ENCODE measurements at regions not wholly inside any gene's neighbourhood (a gene's known extent, or its start where the extent isn't known, plus 50 kb on each side); places are given as distances from the start of the nearest gene placed in this dataset.

DNA sequence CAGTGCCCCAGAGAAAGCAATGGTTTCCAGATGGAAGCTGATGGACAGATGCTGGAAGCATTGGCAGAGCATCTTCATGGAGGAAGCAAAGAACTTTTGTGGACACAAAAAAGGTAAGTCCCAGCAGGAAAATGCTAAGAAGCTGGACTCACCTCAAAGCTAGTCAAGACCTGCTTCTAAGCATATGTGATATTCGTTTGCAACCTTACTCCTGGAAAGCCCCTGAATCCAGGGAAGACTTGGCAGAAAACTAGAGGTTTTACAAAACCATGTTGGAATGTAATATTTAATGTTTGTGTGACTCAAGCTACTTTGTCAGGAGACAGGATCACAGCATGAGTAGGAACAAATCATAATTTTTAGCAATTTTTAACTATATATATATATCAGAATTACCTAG lies 288.2 kb downstream of the BCHE start:
- no peaks in the 10 kb centered on the region for H3K4me1 ChIP-seq (ENCODE audit: control insufficient read depth in 1 of 2, insufficient read depth in 2 of 2, low read length in 2 of 2)
- H3K36me3 ChIP-seq (ENCODE audit: control insufficient read depth in 1 of 2, insufficient read depth in 2 of 2, low read length in 2 of 2), result no peaks in the 10 kb centered on the region
- no peak overlapping the region for H2BK120ac ChIP-seq (ENCODE audit: insufficient read depth, low read length, poor library complexity)
- no peak overlapping the region for H3K14ac ChIP-seq (ENCODE audit: low read length)
- no peak overlapping the region for H2AFZ ChIP-seq (ENCODE audit: insufficient read depth, low read length, poor library complexity)
- H3K18ac ChIP-seq (ENCODE audit: low read length), result no peak overlapping the region
- H3K23ac ChIP-seq (ENCODE audit: low read length), result no peak overlapping the region
- no peaks in the 10 kb centered on the region for H3K79me1 ChIP-seq (ENCODE audit: low read length)
- no peak overlapping the region for H2AK5ac ChIP-seq (ENCODE audit: low read length)
- H3K27ac ChIP-seq (ENCODE audit: low read depth, low read length), result no peak overlapping the region
- no peaks in the 10 kb centered on the region for H3K9me3 ChIP-seq (ENCODE audit: insufficient read depth, low read depth, low read length)
- H4K91ac ChIP-seq (ENCODE audit: low read depth, low read length), result no peak overlapping the region
- H2BK5ac ChIP-seq (ENCODE audit: low read depth, low read length, poor library complexity), result no peak overlapping the region
- no peak overlapping the region for H3K4me2 ChIP-seq (ENCODE audit: low read length)
- H3K4me3 ChIP-seq (ENCODE audit: low read depth, low read length), result no peak overlapping the region
- peaks cover 2% of the 10 kb centered on the region for H3K79me2 ChIP-seq (ENCODE audit: control insufficient read depth, insufficient read depth, low read length, poor library complexity)
- H3K9ac ChIP-seq (ENCODE audit: low read length), result no peak overlapping the region
- H2BK12ac ChIP-seq (ENCODE audit: low read length), result no peak overlapping the region
- WGBS (ENCODE audit: extremely low coverage, insufficient coverage, insufficient read length), result no CpG with 5 or more reads among the region's 1 CpG
- no peak overlapping the region for H4K8ac ChIP-seq (ENCODE audit: low read depth, low read length)
- no peak overlapping the region for H3K4ac ChIP-seq (ENCODE audit: low read depth, low read length)
- DNase-seq, result no peak
- H3K27me3 ChIP-seq (ENCODE audit: insufficient read depth, low read length), result no peaks in the 10 kb centered on the region
- H4K12ac ChIP-seq (ENCODE audit: low read depth, low read length), result no peak overlapping the region

GRCh38 chr3:165545059-165545458 lies 292.2 kb downstream of the BCHE start:
- Histone ChIP-seq H3K4me2 (ENCODE audit: low read length) (no peak overlapping the region), H4K12ac (ENCODE audit: low read depth, low read length) (no peak overlapping the region), H3K9ac (ENCODE audit: low read length) (no peak overlapping the region), H3K23ac (ENCODE audit: low read length) (no peak overlapping the region), H3K27me3 (ENCODE audit: insufficient read depth, low read length) (no peaks in the 10 kb centered on the region), H2BK120ac (ENCODE audit: insufficient read depth, low read length, poor library complexity) (no peak overlapping the region), H2BK12ac (ENCODE audit: low read length) (no peak overlapping the region), H4K91ac (ENCODE audit: low read depth, low read length) (no peak overlapping the region), H3K27ac (ENCODE audit: low read depth, low read length) (no peak overlapping the region), H4K8ac (ENCODE audit: low read depth, low read length) (no peak overlapping the region), H3K79me1 (ENCODE audit: low read length) (no peaks in the 10 kb centered on the region), H3K4ac (ENCODE audit: low read depth, low read length) (no peak overlapping the region), H3K18ac (ENCODE audit: low read length) (no peak overlapping the region), H3K79me2 (ENCODE audit: control insufficient read depth, insufficient read depth, low read length, poor library complexity) (peaks cover 2% of the 10 kb centered on the region), H2AFZ (ENCODE audit: insufficient read depth, low read length, poor library complexity) (no peak overlapping the region), H3K36me3 (ENCODE audit: control insufficient read depth in 1 of 2, insufficient read depth in 2 of 2, low read length in 2 of 2) (no peaks in the 10 kb centered on the region), H2BK5ac (ENCODE audit: low read depth, low read length, poor library complexity) (no peak overlapping the region), H3K4me3 (ENCODE audit: low read depth, low read length) (no peak overlapping the region), H3K14ac (ENCODE audit: low read length) (no peak overlapping the region), H3K9me3 (ENCODE audit: insufficient read depth, low read depth, low read length) (no peaks in the 10 kb centered on the region), H3K4me1 (ENCODE audit: control insufficient read depth in 1 of 2, insufficient read depth in 2 of 2, low read length in 2 of 2) (no peaks in the 10 kb centered on the region), H2AK5ac (ENCODE audit: low read length) (no peak overlapping the region)
- no CpG with 5 or more reads among the region's 4 CpGs for WGBS (ENCODE audit: extremely low coverage, insufficient coverage, insufficient read length)
- DNase-seq, result no peak

DNA sequence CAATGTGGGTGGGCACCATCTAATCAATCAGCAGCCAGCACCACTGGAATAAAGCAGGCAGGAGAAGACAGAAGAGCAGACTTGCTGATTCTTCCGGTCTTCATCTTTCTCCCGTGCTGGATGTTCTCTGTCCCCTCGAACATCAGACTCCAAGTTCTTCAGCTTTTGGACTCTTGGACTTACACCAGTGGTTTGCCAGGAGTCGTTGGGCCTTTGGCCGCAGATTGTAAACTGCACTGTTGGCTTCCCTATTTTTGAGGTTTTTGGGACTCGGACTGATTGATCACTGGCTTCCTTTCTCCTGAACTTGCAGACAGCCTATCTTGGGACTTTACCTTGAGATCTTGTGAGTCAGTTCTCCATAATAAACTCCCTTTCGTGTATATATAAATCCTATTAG lies 292.8 kb downstream of the BCHE start:
- H2BK12ac ChIP-seq (ENCODE audit: low read length), result no peak overlapping the region
- H2AK5ac ChIP-seq (ENCODE audit: low read length), result no peak overlapping the region
- H4K8ac ChIP-seq (ENCODE audit: low read depth, low read length), result no peak overlapping the region
- no peak overlapping the region for H3K4ac ChIP-seq (ENCODE audit: low read depth, low read length)
- no peaks in the 10 kb centered on the region for H3K79me2 ChIP-seq (ENCODE audit: control insufficient read depth, insufficient read depth, low read length, poor library complexity)
- no peaks in the 10 kb centered on the region for H3K27me3 ChIP-seq (ENCODE audit: insufficient read depth, low read length)
- H3K9ac ChIP-seq (ENCODE audit: low read length), result no peak overlapping the region
- no peaks in the 10 kb centered on the region for H3K9me3 ChIP-seq (ENCODE audit: insufficient read depth, low read depth, low read length)
- no peak overlapping the region for H2BK120ac ChIP-seq (ENCODE audit: insufficient read depth, low read length, poor library complexity)
- no peak overlapping the region for H3K14ac ChIP-seq (ENCODE audit: low read length)
- no peak overlapping the region for H3K4me2 ChIP-seq (ENCODE audit: low read length)
- no peak overlapping the region for H4K91ac ChIP-seq (ENCODE audit: low read depth, low read length)
- H4K12ac ChIP-seq (ENCODE audit: low read depth, low read length), result no peak overlapping the region
- no peak overlapping the region for H3K27ac ChIP-seq (ENCODE audit: low read depth, low read length)
- no peaks in the 10 kb centered on the region for H3K4me1 ChIP-seq (ENCODE audit: control insufficient read depth in 1 of 2, insufficient read depth in 2 of 2, low read length in 2 of 2)
- H3K79me1 ChIP-seq (ENCODE audit: low read length), result no peaks in the 10 kb centered on the region
- no peak overlapping the region for H3K23ac ChIP-seq (ENCODE audit: low read length)
- no peak overlapping the region for H3K4me3 ChIP-seq (ENCODE audit: low read depth, low read length)
- H2AFZ ChIP-seq (ENCODE audit: insufficient read depth, low read length, poor library complexity), result no peak overlapping the region
- DNase-seq, result no peak
- H2BK5ac ChIP-seq (ENCODE audit: low read depth, low read length, poor library complexity), result no peak overlapping the region
- no peaks in the 10 kb centered on the region for H3K36me3 ChIP-seq (ENCODE audit: control insufficient read depth in 1 of 2, insufficient read depth in 2 of 2, low read length in 2 of 2)
- no CpG with 5 or more reads among the region's 7 CpGs for WGBS (ENCODE audit: extremely low coverage, insufficient coverage, insufficient read length)
- no peak overlapping the region for H3K18ac ChIP-seq (ENCODE audit: low read length)

- no peaks in the 10 kb centered on the region for H3K79me1 ChIP-seq (ENCODE audit: low read length)
- H3K4me1 ChIP-seq (ENCODE audit: control insufficient read depth in 1 of 2, insufficient read depth in 2 of 2, low read length in 2 of 2), result no peaks in the 10 kb centered on the region
- H2BK120ac ChIP-seq (ENCODE audit: insufficient read depth, low read length, poor library complexity), result no peak overlapping the region
- no peak overlapping the region for H2AK5ac ChIP-seq (ENCODE audit: low read length)
- no peak overlapping the region for H2BK12ac ChIP-seq (ENCODE audit: low read length)
- H3K27ac ChIP-seq (ENCODE audit: low read depth, low read length), result no peak overlapping the region
- no peak overlapping the region for H4K8ac ChIP-seq (ENCODE audit: low read depth, low read length)
- no peak overlapping the region for H2BK5ac ChIP-seq (ENCODE audit: low read depth, low read length, poor library complexity)
- no peak overlapping the region for H3K4ac ChIP-seq (ENCODE audit: low read depth, low read length)
- no peak overlapping the region for H3K4me2 ChIP-seq (ENCODE audit: low read length)
- H3K23ac ChIP-seq (ENCODE audit: low read length), result no peak overlapping the region
- H3K79me2 ChIP-seq (ENCODE audit: control insufficient read depth, insufficient read depth, low read length, poor library complexity), result no peaks in the 10 kb centered on the region
- no CpG with 5 or more reads among the region's 2 CpGs for WGBS (ENCODE audit: extremely low coverage, insufficient coverage, insufficient read length)
- no peaks in the 10 kb centered on the region for H3K9me3 ChIP-seq (ENCODE audit: insufficient read depth, low read depth, low read length)
- H3K27me3 ChIP-seq (ENCODE audit: insufficient read depth, low read length), result no peaks in the 10 kb centered on the region
- no peak overlapping the region for H3K9ac ChIP-seq (ENCODE audit: low read length)
- no peak overlapping the region for H4K91ac ChIP-seq (ENCODE audit: low read depth, low read length)
- no peak overlapping the region for H3K18ac ChIP-seq (ENCODE audit: low read length)
- no peak overlapping the region for H3K14ac ChIP-seq (ENCODE audit: low read length)
- H4K12ac ChIP-seq (ENCODE audit: low read depth, low read length), result no peak overlapping the region
- no peak overlapping the region for H2AFZ ChIP-seq (ENCODE audit: insufficient read depth, low read length, poor library complexity)
- DNase-seq, result no peak
- no peak overlapping the region for H3K4me3 ChIP-seq (ENCODE audit: low read depth, low read length)
- no peaks in the 10 kb centered on the region for H3K36me3 ChIP-seq (ENCODE audit: control insufficient read depth in 1 of 2, insufficient read depth in 2 of 2, low read length in 2 of 2)
These were observed 299.1 kb downstream of the BCHE start for GRCh38 chr3:165538166-165538565.
